Hypothalamus (tissue), 51 donors: ENCODE measurements at regions not wholly inside any gene's neighbourhood (a gene's known extent, or its start where the extent isn't known, plus 50 kb on each side); places are given as distances from the start of the nearest gene placed in this dataset.
"Not testable (repeated sequence)": the region's sequence is repeated elsewhere in the genome, so short reads cannot be mapped to it uniquely, and the experiment has no call there.

Experiments
- DNase-seq, 51 donors: peaks; one replicate each; lab custom pipeline; 2025; lab: John Stamatoyannopoulos, UW

GRCh38 chr4:65007841-65008439, 598.7 kb upstream of the TECRL start:
- no peak for DNase-seq

DNA sequence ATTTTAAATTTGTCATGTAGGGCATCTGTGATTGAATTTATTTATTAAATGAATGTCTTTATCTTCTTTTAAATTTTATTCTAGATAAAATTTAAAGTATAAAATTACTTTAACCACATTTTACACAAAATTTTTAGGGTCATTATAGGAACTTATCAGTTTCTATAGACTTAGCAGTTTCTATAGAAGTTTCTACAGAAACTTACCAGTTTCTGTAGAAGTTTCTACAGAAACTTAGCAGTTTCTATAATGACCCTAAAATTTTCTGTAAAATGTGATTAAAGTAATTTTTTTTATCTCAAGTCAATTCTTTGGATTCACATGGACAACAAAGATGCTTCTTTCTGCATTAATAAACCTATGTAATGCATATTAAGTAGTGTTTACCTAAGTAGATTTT, 565.9 kb upstream of the TECRL start:
- no peak for DNase-seq

- no peak for DNase-seq
Measured at GRCh38 chr4:64969081-64969480, 559.8 kb upstream of the TECRL start.

- no peak for DNase-seq
Measured at GRCh38 chr4:64967286-64967685, 558.0 kb upstream of the TECRL start.

- DNase-seq: no peak
Measured at GRCh38 chr4:64960516-64960915, 551.3 kb upstream of the TECRL start.

DNA sequence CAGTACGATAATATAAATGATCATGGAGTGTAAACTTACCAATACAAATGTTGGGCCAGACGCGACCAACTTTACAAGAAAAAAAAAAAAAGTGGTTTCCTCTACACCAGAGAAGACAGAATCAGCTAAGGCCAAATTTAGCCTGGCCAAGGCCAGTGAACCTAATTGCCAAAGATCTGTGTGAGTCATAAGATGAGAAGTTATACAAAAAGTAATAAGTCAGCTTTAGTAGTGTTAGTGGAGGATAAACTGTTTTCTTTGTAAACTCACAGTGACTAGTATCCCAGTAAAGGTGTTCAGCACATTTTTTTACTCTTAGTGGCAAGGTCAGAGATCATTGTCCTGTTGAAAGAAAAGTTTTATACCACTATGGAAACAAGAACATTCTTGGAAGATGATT, 531.4 kb upstream of the TECRL start:
- DNase-seq: no peak

DNA sequence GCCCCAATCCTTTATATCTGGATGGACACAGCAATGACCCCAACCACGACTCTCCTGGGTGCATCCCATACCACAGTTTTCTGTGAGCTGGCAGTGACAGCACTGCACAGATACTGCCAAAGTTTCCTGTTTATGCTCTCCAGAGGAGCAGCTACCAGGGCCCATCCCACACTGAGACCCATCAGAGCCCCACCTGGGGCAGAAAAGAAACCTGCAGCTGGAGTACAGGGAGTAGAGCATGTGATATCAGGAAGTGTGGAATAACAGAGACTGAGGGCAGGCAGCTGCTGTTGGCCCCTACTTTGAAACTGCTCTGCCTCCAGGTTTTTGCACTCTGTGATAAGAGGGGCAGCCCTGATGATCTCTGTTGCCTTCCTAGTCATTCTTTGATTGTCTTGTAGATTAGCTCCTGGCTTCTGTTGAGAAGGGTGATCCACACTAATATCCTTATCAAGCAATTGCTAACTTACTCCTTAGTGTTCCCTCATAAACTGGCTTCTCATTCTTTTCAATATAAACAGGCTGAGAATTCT, 526.3 kb upstream of the TECRL start:
- DNase-seq: no peak

DNA sequence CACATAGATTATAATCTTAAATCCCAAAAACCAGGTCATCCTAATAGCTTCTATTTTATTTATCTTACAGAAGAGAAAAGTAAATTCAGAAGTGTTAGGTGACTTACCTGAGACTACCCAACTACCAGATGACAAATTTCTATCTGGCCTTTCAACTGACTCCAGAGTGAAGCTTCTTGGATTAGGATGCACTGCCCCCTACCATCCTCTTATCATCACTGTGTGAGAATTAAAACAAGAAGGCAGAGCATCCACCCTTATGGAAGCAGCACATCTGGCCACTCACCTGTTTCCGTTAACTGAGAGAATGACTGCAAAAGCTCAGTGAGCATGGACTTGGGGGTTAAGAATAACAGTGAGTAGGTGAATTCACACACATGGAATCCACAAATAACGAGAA, 502.6 kb upstream of the TECRL start:
- DNase-seq: no peak

- no peak for DNase-seq
Measured at GRCh38 chr4:64903986-64904385, 494.7 kb upstream of the TECRL start.

DNA sequence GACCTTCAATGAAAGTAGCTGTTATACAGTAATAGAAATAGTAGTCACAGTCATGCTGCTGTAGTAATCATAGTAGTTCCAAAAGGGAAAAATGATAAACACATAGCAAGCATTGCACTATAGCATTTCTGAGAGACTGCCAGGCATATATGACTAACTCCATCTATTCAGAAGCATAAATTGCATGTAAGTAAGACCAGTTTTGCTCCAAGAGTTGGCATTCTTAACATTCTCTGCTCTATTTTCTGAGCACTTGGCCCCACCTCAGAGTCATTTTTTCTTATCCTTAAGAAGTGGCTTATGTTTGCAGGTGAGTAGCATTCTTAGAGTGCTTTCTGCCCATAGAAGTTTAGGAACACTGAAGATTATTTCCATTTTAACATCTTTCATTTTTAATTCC, 490.3 kb upstream of the TECRL start:
- DNase-seq: no peak

DNA sequence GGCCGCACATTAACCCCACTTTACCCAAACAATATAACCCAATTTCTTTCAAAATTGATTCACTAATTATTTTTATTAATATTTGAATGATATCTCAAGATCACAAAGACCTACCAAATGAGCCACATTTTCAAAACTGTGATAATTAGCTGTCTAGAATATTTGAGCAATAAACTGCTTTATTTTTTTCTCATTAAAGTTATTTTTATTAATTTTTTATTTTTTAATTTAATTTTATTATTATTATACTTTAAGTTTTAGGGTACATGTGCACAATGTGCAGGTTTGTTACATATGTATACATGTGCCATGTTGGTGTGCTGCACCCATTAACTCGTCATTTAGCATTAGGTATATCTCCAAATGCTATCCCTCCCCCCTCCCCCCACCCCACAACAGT, 489.8 kb upstream of the TECRL start:
- DNase-seq: not testable (repeated sequence)

- no peak for DNase-seq
Measured at GRCh38 chr4:64897683-64898082, 488.4 kb upstream of the TECRL start.

GRCh38 chr4:64895031-64895430, 485.8 kb upstream of the TECRL start:
- no peak for DNase-seq

DNA sequence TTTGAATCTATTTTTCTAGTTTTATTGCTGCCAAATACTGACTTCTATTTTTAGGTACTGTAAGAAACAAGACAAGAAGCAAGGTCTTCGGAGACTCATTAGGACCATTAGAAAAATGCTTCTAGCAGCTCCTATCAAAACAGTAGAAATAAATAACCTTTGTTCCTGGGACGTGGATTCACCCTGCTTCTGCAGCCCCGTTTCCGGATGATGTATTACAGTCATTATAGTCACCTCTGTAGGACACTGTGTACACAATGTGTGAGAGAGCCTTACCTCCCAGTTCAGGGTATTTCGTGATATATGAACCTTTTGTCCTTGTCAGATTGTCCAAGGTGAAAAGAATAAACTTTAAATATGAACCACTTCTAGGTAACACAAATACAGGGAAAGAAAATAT, 484.0 kb upstream of the TECRL start:
- no peak for DNase-seq

DNA sequence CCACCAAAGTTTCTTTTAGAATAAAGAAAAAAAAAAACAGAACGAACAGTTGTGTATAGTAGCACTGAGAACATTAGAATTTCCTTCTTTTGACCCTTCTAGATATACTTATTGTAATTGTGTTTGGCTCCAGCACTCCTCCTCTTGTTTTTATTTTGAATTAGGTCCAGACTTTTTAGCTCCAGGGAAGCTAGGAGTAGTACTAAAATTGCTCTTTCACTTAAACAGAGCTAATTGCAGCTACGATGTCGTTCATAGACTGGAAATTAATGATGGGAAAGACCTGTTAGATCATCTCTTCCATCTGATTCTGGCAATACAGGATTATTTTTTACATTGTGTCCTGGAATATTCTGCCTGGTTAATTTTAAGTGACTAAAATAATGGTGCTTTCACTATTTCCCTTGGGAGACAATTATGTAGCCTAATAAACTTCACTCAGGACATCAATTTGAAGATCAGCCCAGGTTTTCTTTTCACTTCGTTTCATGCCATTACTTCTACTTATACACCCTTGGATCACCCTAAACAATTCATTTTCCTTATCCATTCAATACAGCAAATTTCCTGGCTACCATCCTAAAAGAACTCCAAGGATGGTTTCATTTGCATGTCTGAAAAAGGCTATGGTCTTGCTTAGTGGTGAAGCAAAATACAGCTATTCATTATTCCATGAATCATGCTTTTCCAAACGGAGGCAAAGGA, 480.8 kb upstream of the TECRL start:
- DNase-seq: no peak

- no peak for DNase-seq
Measured at GRCh38 chr4:64883087-64883807, 474.0 kb upstream of the TECRL start.

- no peak for DNase-seq
Measured at GRCh38 chr4:64882311-64883086, 473.2 kb upstream of the TECRL start.

- DNase-seq: no peak
Measured at GRCh38 chr4:64880557-64880956, 471.3 kb upstream of the TECRL start.

GRCh38 chr4:64876021-64876420, 466.8 kb upstream of the TECRL start:
- no peak for DNase-seq

GRCh38 chr4:64870558-64870957, 461.3 kb upstream of the TECRL start:
- DNase-seq: no peak

DNA sequence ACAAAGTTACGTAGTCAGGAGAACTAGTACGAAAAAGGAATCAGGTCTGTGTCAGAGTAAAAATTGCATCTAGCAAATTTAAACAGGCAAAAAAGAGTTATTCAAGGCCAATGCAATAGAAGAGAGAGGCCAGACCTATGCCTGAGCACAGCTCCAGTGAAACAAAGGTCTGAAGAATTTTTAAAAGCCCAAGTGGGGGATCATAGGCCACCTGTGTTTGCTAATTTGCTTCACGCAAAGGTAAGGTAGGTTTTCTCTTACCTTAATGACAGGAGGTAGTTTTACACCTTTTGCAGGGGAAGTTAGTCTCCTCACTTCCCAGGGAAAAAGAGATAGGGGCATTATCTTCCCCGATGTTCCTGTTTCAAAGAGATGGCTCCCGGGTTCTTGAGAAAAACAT, 448.6 kb upstream of the TECRL start:
- no peak for DNase-seq
